ENCODE measurements at regions not wholly inside any gene's neighbourhood (a gene's known extent, or its start where the extent isn't known, plus 50 kb on each side); places are given as distances from the start of the nearest gene placed in this dataset.

GRCh38 chr2:120471166-120471565 lies 125.2 kb downstream of the INHBB start:
- Mint-ChIP-seq H3K27me3 (peaks cover 0 to 7% (median 0%) of the 10 kb centered on the region in 3 donors), H3K4me1 (no peaks in the 10 kb centered on the region), H3K27ac (no peak overlapping the region), H3K36me3 (no peaks in the 10 kb centered on the region), H3K9me3 (peaks cover 2 to 13% (median 3%) of the 10 kb centered on the region in 7 donors), H3K4me3 (no peak overlapping the region)
- ATAC-seq (ENCODE audit: low read depth in 2 of 2) (no peak), DNase-seq (no peak)

DNA sequence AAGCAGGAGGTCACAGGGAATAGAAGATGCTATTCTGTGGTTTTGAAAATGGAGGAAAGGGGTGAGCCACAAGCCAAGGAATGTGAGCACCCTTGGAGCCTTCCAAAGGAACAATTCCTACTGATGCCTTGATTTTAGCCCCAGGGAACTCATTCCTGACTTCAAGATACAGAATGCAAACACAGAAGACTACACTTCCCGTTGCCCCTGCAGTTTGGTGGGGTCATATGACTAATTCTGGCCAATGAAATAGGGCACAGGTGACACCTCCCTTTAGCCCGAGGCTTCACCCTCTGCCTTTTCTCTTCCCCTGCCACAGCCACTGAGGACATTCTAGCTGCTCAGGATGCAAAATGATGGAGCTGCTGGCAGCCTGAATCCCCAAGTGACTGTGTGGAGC lies 126.1 kb downstream of the INHBB start:
- H3K36me3 Mint-ChIP-seq: no peaks in the 10 kb centered on the region
- DNase-seq (no peak), ATAC-seq (ENCODE audit: low read depth in 2 of 2) (no peak)
- H3K27ac Mint-ChIP-seq: no peak overlapping the region
- peaks cover 2 to 13% (median 3%) of the 10 kb centered on the region in 7 donors for H3K9me3 Mint-ChIP-seq
- H3K4me1 Mint-ChIP-seq: no peaks in the 10 kb centered on the region
- no peak overlapping the region for H3K4me3 Mint-ChIP-seq
- H3K27me3 Mint-ChIP-seq: no peaks in the 10 kb centered on the region

- Mint-ChIP-seq H3K4me3 (no peak overlapping the region), H3K27ac (no peak overlapping the region), H3K27me3 (peaks cover 0 to 4% (median 0%) of the 10 kb centered on the region in 3 donors), H3K36me3 (no peaks in the 10 kb centered on the region), H3K9me3 (peaks cover 0 to 13% (median 3%) of the 10 kb centered on the region in 7 donors), H3K4me1 (no peaks in the 10 kb centered on the region)
- DNase-seq (no peak), ATAC-seq (ENCODE audit: low read depth in 2 of 2) (no peak)
These were observed 127.0 kb downstream of the INHBB start for GRCh38 chr2:120472891-120473309.

GRCh38 chr2:120473522-120474271 lies 127.8 kb downstream of the INHBB start:
- no peak overlapping the region for H3K4me3 Mint-ChIP-seq
- H3K27ac Mint-ChIP-seq: no peak overlapping the region

DNA sequence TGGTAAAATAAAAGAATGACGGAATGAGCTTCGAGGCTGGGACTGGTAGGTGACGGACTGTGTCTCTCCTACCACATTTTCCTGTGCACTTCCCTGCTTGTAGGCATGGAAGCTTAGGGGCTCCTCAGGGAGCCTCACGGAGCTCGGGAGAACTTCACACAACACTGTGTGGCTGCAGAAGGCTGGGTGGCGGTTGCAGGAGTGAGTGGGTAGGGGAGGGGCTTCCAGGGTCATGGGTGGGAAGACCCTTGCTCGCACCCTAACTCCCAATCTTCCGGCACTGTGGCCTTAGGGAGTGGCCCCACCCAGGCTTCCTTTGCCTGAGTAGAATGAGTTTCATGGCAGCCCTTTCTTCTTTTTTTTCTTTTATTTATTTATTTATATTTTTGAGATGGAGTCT lies 128.6 kb downstream of the INHBB start:
- no peak overlapping the region for H3K4me3 Mint-ChIP-seq
- peaks cover 0 to 6% (median 0%) of the 10 kb centered on the region in 3 donors for H3K27me3 Mint-ChIP-seq
- H3K4me1 Mint-ChIP-seq: no peaks in the 10 kb centered on the region
- H3K27ac Mint-ChIP-seq: no peak overlapping the region
- peaks cover 0 to 13% (median 3%) of the 10 kb centered on the region in 7 donors for H3K9me3 Mint-ChIP-seq
- no peaks in the 10 kb centered on the region for H3K36me3 Mint-ChIP-seq
- ATAC-seq (ENCODE audit: low read depth in 2 of 2) (no peak), DNase-seq (no peak)

More at GRCh38 chr2:120473522-120474271, 127.8 kb downstream of the INHBB start:
- Mint-ChIP-seq H3K27me3 (peaks cover 0 to 6% (median 0%) of the 10 kb centered on the region in 3 donors), H3K9me3 (peaks cover 0 to 13% (median 3%) of the 10 kb centered on the region in 7 donors), H3K36me3 (no peaks in the 10 kb centered on the region), H3K4me1 (no peaks in the 10 kb centered on the region)
- DNase-seq (no peak), ATAC-seq (ENCODE audit: low read depth in 2 of 2) (no peak)

- Mint-ChIP-seq H3K36me3 (no peaks in the 10 kb centered on the region), H3K27ac (no peak overlapping the region), H3K9me3 (peaks cover 0 to 13% (median 3%) of the 10 kb centered on the region in 7 donors), H3K27me3 (peaks cover 0 to 6% (median 0%) of the 10 kb centered on the region in 3 donors), H3K4me3 (no peak overlapping the region), H3K4me1 (no peaks in the 10 kb centered on the region)
- DNase-seq (no peak), ATAC-seq (ENCODE audit: low read depth in 2 of 2) (no peak)
These were observed 130.2 kb downstream of the INHBB start for GRCh38 chr2:120476141-120476540.

DNA sequence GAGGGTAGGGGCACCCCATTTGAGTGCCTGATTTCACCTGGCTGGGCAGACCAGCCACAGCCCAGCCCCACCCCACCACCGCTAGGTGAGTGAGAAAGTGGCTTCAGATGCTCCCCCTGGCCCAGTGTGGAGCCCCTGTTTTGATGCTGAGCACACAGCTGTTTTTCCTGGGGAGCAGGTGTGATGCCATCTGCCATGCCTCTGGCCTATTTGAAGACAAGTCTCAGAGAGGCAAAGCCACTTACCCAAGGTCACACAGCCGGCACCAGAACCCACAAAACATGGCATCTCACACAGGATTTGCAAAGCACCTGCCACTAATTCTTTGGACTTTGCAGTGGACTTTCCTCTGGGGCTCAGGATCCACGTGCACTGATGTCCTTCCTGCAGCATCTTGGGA lies 131.3 kb downstream of the INHBB start:
- ATAC-seq (ENCODE audit: low read depth in 2 of 2) (no peak), DNase-seq (no peak)
- Mint-ChIP-seq H3K36me3 (no peaks in the 10 kb centered on the region), H3K27me3 (peaks cover 0 to 6% (median 0%) of the 10 kb centered on the region in 3 donors), H3K9me3 (peaks cover 0 to 10% (median 2%) of the 10 kb centered on the region in 7 donors), H3K4me1 (no peaks in the 10 kb centered on the region), H3K27ac (no peak overlapping the region), H3K4me3 (no peak overlapping the region)

GRCh38 chr2:120477831-120478481 lies 132.0 kb downstream of the INHBB start:
- no peak for ATAC-seq (ENCODE audit: low read depth in 2 of 2)
- H3K27me3 Mint-ChIP-seq: peaks cover 0 to 6% (median 0%) of the 10 kb centered on the region in 3 donors

GRCh38 chr2:120480346-120480902 lies 134.5 kb downstream of the INHBB start:
- Mint-ChIP-seq H3K4me1 (no peaks in the 10 kb centered on the region), H3K9me3 (peaks cover 0 to 6% (median 0%) of the 10 kb centered on the region in 7 donors), H3K27ac (no peak overlapping the region), H3K36me3 (no peaks in the 10 kb centered on the region), H3K4me3 (no peak overlapping the region), H3K27me3 (peaks cover 3 to 6% (median 5%) of the 10 kb centered on the region in 3 donors)
- ATAC-seq (ENCODE audit: low read depth in 2 of 2) (no peak), DNase-seq (no peak)

More at GRCh38 chr2:120477831-120478481, 132.0 kb downstream of the INHBB start:
- H3K4me3 Mint-ChIP-seq: no peak overlapping the region
- peak overlapping the region in 1 of 6 donors; percentile 69 for H3K27ac Mint-ChIP-seq
- H3K4me1 Mint-ChIP-seq: no peaks in the 10 kb centered on the region
- DNase-seq: no peak
- peaks cover 0 to 6% (median 0%) of the 10 kb centered on the region in 7 donors for H3K9me3 Mint-ChIP-seq
- no peaks in the 10 kb centered on the region for H3K36me3 Mint-ChIP-seq

GRCh38 chr2:120480903-120481445 lies 135.0 kb downstream of the INHBB start:
- Mint-ChIP-seq H3K9me3 (peaks cover 0 to 6% (median 0%) of the 10 kb centered on the region in 7 donors), H3K27ac (no peak overlapping the region), H3K4me3 (no peak overlapping the region), H3K36me3 (no peaks in the 10 kb centered on the region), H3K27me3 (peaks cover 5 to 8% (median 6%) of the 10 kb centered on the region in 3 donors), H3K4me1 (no peaks in the 10 kb centered on the region)
- ATAC-seq (ENCODE audit: low read depth in 2 of 2): no peak
- DNase-seq: no peak

- Mint-ChIP-seq H3K36me3 (no peaks in the 10 kb centered on the region), H3K27ac (no peak overlapping the region), H3K9me3 (peaks cover 0 to 6% (median 0%) of the 10 kb centered on the region in 7 donors), H3K4me3 (no peak overlapping the region), H3K27me3 (peaks cover 5 to 11% (median 8%) of the 10 kb centered on the region in 3 donors), H3K4me1 (no peaks in the 10 kb centered on the region)
- DNase-seq (no peak), ATAC-seq (ENCODE audit: low read depth in 2 of 2) (no peak)
These were observed 135.7 kb downstream of the INHBB start for GRCh38 chr2:120481446-120482194.

DNA sequence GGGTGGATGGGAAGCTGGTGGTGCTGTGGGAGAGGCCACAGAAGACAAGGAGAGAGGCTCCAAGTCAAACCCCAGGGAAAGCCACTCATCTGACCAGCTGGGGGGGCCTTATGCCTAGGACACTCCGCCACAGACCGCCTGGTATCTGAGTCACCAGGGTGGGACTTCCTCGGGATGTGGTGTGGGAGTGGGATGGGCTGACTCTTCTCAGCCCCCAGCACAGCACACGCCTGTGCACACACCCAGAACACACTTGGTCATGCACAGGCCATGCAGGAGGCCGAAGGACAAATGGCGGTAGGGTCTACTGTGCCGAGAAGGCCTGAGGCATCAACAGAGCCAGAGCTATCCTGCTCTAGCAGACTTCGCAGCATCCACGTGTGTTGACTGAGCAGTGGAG lies 136.4 kb downstream of the INHBB start:
- no peaks in the 10 kb centered on the region for H3K4me1 Mint-ChIP-seq
- H3K4me3 Mint-ChIP-seq: no peak overlapping the region
- DNase-seq (no peak), ATAC-seq (ENCODE audit: low read depth in 2 of 2) (no peak)
- peaks cover 0 to 6% (median 0%) of the 10 kb centered on the region in 7 donors for H3K9me3 Mint-ChIP-seq
- H3K36me3 Mint-ChIP-seq: no peaks in the 10 kb centered on the region
- H3K27ac Mint-ChIP-seq: no peak overlapping the region
- H3K27me3 Mint-ChIP-seq: peaks cover 5 to 11% (median 8%) of the 10 kb centered on the region in 3 donors

DNA sequence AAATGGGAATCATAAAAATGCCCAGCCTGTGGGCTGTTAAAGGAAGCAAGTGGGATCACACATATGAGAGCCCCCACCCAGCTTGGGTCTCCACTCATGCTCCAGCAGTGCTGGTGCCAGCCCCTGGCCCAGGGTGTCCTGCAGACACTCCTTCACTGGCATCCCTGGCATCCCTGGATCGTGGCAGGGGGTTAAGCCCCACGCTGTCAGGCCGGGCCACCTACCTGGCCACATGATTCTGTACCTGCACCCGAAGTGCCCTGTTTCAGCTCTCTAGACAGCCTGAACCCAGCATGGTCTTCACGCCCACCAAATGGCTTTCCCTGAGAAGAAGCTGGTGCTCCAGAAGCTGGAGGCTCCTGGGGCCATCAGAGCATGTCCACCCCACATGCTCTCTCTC lies 137.4 kb downstream of the INHBB start:
- Mint-ChIP-seq H3K27ac (no peak overlapping the region), H3K4me1 (no peaks in the 10 kb centered on the region), H3K4me3 (no peak overlapping the region), H3K9me3 (peaks cover 0 to 6% (median 0%) of the 10 kb centered on the region in 7 donors), H3K27me3 (peaks cover 5 to 11% (median 8%) of the 10 kb centered on the region in 3 donors), H3K36me3 (no peaks in the 10 kb centered on the region)
- ATAC-seq (ENCODE audit: low read depth in 2 of 2): no peak
- DNase-seq: no peak
